Activated naive CD8-positive, alpha-beta T cell treated with anti-CD3 and anti-CD28 coated beads for 36 hours (primary cell): ENCODE measurements at regions not wholly inside any gene's neighbourhood (a gene's known extent, or its start where the extent isn't known, plus 50 kb on each side); places are given as distances from the start of the nearest gene placed in this dataset.
"Not testable (repeated sequence)": the region's sequence is repeated elsewhere in the genome, so short reads cannot be mapped to it uniquely, and the experiment has no call there.

Experiments used
- DNase-seq: peaks from one replicate; pipeline ENCODE4 v3.0.0; 2021
- H3K27ac Mint-ChIP-seq: one replicate; pipeline ENCODE4 v1.8.0; 2022; ENCODE audit warnings: mild to moderate bottlenecking, moderate library complexity, mixed read lengths
- H3K27me3 Mint-ChIP-seq: one replicate; pipeline ENCODE4 v1.8.0; 2022; ENCODE audit warnings: mild to moderate bottlenecking, mixed read lengths
- H3K36me3 Mint-ChIP-seq: one replicate; pipeline ENCODE4 v1.8.0; 2021; ENCODE audit warnings: mild to moderate bottlenecking, mixed read lengths
- H3K4me1 Mint-ChIP-seq: one replicate; pipeline ENCODE4 v1.8.0; 2021; ENCODE audit warnings: mixed read lengths
- H3K4me3 Mint-ChIP-seq: one replicate; pipeline ENCODE4 v1.8.0; 2022; ENCODE audit warnings: mild to moderate bottlenecking, moderate library complexity, mixed read lengths
- H3K9me3 Mint-ChIP-seq: one replicate; pipeline ENCODE4 v1.8.0; 2022; ENCODE audit warnings: mixed read lengths

DNA sequence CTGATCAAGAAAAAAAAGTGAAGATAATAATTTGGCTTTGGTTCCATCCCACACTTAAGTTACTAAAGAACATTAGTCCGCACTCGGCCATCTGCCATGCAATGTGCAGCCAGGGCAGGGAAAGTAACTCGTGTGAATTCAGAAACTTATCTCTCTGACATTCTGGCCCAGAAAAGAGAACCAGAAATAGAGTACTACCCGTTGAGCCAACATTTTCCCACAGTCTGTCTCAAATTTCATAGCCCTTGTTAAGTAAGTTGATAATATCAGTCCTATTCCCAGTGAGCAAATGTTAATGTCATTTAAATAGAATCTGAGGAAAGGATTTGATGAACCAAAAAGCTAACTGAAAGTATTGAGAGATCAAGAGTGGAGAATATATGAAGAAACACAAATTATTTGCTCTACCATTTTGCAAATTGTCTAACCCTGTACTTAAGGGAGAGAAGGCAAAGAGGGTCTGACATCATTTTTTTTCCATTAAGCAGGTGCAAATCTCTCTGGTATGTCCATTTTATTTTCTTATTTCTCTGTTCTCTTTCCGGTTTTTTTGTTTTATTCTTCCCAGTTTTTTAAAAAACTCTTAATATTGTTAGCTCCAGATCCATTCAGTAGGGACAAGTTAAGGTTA is 156.3 kb downstream of the NDFIP2 start:
- H3K4me1 Mint-ChIP-seq = no peaks in the 10 kb centered on the region
- peaks cover 6% of the 10 kb centered on the region for H3K27me3 Mint-ChIP-seq
- H3K27ac Mint-ChIP-seq = no peak overlapping the region
- H3K9me3 Mint-ChIP-seq = peaks cover 2% of the 10 kb centered on the region
- DNase-seq = no peak
- H3K36me3 Mint-ChIP-seq = no peaks in the 10 kb centered on the region
- no peak overlapping the region for H3K4me3 Mint-ChIP-seq

DNA sequence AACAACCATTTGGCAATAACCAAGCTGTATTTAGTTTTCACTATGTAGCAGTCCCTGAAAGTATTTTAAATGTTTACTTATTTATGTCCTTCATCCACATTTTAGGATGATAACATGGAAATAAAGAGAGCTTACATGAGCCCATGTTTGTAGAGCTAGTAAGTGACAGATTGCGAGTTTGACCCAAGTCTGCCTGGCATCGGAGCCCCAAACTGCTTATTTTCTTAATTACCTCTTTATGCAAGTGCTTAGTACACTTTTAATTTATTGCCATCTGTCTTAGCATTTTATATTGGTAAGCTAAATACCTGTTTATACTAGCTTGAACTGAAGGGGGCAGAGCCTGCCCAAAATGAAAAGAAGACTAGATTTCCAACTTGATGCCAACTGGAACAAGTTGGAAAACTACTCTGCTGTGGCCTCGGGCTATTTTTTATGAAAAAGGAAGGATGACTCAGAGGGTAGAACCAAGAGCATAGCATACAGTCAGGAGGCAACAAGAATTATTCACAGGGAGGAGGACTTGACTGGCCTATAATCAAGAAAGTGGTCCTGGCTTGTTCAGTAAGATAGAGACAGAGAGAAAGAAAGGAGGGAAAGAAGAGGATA is 150.2 kb downstream of the NDFIP2 start:
- Mint-ChIP-seq H3K9me3 (no peaks in the 10 kb centered on the region), H3K36me3 (no peaks in the 10 kb centered on the region), H3K27me3 (peaks cover 12% of the 10 kb centered on the region), H3K4me1 (no peaks in the 10 kb centered on the region), H3K4me3 (no peak overlapping the region), H3K27ac (no peak overlapping the region)
- DNase-seq = no peak

DNA sequence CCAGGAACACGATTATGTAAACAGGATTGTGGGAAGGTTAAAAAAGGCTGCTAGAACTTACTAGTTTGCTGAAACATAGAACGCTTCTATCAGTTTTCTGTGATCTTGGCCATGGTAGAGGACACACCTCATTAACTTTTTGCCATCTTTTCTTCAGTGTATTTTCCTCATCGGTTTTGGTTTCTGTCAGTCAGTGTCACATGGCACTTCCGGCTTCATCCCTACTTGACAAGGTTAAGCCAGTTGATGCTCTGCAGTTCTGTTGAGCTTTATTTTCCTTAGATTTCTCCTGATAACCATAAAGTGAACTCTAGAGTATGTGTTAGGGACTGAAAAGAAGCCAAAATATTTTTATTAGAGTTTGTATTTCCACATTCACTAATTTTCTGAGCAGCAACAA is 147.5 kb downstream of the NDFIP2 start:
- H3K36me3 Mint-ChIP-seq = no peaks in the 10 kb centered on the region
- no peaks in the 10 kb centered on the region for H3K4me1 Mint-ChIP-seq
- H3K27me3 Mint-ChIP-seq = peaks cover 18% of the 10 kb centered on the region
- no peak overlapping the region for H3K27ac Mint-ChIP-seq
- DNase-seq = no peak
- H3K4me3 Mint-ChIP-seq = no peak overlapping the region
- H3K9me3 Mint-ChIP-seq = no peaks in the 10 kb centered on the region

DNA sequence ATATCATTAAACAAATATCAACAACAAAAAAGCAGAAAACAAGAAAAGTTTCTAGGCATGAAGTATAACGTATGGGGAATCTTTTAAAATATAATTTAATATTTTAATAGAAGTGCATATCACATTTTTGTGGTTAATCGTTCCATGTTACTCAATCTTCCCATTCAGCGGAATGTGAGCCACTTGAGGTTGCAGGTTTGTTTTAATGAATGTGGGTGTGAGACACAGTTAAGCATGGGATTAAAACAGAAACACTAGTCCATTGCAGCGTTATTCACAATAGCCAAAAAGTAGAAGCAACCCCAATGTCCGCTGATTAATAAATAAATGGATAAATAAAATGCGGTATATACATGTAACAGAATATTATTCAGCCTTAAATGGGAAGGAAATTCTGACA is 146.0 kb downstream of the NDFIP2 start:
- Mint-ChIP-seq H3K9me3 (no peaks in the 10 kb centered on the region), H3K4me1 (no peaks in the 10 kb centered on the region), H3K27me3 (peaks cover 11% of the 10 kb centered on the region), H3K36me3 (no peaks in the 10 kb centered on the region), H3K27ac (no peak overlapping the region), H3K4me3 (no peak overlapping the region)
- no peak for DNase-seq

DNA sequence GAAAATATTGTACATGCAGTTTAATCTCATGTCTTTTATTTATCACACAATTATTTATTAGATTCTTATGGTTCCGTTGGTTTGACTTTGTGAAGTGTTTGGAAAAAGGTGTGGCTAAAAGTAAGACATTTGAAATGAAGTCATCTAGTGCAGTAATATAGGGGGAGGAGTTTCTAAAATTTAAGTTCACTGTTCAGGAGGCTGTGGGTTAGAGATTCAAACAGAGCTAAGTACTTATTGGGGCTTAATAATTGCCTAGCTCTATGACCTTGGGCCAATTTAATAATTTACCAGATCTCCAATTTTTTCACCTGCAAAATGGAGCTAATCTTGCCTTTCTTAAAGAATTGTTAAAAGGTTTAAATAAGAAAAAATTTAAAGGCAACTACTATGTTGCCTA is 144.6 kb downstream of the NDFIP2 start:
- no peak overlapping the region for H3K4me3 Mint-ChIP-seq
- H3K4me1 Mint-ChIP-seq = no peaks in the 10 kb centered on the region
- DNase-seq = no peak
- H3K36me3 Mint-ChIP-seq = no peaks in the 10 kb centered on the region
- H3K27me3 Mint-ChIP-seq = peaks cover 10% of the 10 kb centered on the region
- H3K27ac Mint-ChIP-seq = no peak overlapping the region
- H3K9me3 Mint-ChIP-seq = no peaks in the 10 kb centered on the region

DNA sequence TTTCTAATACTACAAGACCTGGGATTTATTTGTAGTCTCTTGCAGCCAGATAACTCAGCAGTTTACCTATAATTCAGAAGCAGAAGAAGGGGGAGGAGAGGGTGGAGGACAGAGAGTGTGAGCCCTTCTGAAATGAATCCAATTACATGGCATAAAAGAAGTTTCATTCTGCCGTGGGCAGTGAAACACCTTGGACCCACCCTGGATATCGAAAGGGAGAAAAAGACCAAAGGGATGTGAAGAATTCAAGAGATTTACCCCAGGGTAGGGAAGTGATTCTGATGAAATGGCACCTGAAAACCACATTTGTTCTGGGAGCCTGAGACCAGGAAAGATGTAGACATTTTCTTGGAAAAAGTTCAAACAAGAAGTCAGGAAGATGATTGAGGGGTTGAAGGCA is 140.9 kb downstream of the NDFIP2 start:
- DNase-seq = no peak
- Mint-ChIP-seq H3K36me3 (no peaks in the 10 kb centered on the region), H3K9me3 (no peaks in the 10 kb centered on the region), H3K27me3 (peaks cover 14% of the 10 kb centered on the region), H3K27ac (no peak overlapping the region), H3K4me3 (no peak overlapping the region), H3K4me1 (no peaks in the 10 kb centered on the region)

DNA sequence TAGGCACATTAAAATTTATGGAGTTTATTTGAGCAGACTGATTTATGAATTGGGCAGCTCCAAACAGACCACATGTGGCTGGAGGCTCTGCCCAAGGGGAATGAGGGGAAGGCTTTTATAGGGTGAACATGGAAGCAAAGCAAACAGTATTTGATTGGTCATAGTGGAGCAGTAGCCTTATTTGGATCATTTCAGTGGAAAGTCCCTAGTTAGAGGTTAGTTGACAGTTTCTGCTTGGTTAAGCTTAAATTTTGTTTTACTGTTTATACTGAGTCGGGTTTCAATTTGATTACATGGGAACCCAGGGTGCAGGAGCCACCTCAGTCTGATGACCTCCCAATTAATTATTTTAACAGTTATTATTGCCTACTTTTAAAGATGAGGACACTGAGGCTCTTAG is 140.5 kb downstream of the NDFIP2 start:
- H3K4me1 Mint-ChIP-seq = no peaks in the 10 kb centered on the region
- no peak overlapping the region for H3K4me3 Mint-ChIP-seq
- peaks cover 14% of the 10 kb centered on the region for H3K27me3 Mint-ChIP-seq
- no peaks in the 10 kb centered on the region for H3K36me3 Mint-ChIP-seq
- H3K27ac Mint-ChIP-seq = no peak overlapping the region
- H3K9me3 Mint-ChIP-seq = no peaks in the 10 kb centered on the region
- no peak for DNase-seq

DNA sequence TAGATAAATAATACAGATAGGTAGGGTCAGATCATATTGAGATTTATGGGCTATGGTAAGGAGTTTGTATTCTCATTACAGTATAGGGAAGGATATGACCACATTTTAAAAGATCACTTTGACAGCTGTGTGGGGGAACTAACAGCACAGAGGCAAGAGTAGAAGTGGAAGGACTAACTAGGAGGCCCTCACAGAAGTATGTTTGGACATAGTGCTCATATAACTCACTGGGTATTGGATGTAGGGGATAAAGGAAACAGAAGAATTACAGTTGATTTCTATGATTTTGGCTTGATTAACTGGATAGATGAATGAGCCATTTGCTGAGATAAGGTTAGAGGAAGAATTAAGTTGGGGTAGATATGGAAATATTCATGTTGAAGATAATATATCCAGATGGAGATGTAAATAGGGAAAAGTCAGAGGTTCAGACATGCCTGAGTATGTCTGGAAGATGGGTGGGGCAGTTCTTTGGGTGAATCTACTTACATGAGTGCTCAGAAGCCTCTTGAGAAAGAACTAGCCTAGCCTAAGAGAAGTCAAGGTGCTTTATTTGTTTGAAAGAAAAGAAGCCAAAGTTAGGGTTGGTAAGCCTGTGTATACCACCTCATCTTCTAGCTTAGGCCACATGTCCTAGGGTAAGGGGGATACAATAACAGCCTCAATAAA is 133.4 kb downstream of the NDFIP2 start:
- Mint-ChIP-seq H3K4me3 (no peak overlapping the region), H3K9me3 (no peaks in the 10 kb centered on the region), H3K4me1 (no peaks in the 10 kb centered on the region), H3K27ac (no peak overlapping the region), H3K27me3 (peaks cover 6% of the 10 kb centered on the region), H3K36me3 (no peaks in the 10 kb centered on the region)
- DNase-seq = no peak

DNA sequence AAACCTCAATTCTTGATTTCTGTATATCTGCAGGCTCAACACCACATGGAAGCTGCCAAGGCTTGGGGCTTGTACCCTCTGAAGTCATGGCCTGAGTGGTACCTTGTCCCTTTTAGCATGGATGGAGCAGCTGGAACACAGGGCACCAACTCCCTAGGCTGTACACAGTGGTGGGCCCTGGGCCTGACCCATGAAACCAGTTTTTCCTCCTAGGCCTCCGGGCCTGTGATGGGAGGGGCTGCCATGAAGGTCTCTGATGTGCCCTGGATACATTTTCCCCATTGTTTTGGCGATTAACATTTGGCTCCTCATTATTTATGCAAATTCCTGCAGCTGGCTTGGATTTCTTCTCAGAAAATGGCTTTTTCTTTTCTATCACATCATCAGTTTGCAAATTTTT is 131.6 kb downstream of the NDFIP2 start:
- peaks cover 13% of the 10 kb centered on the region for H3K27me3 Mint-ChIP-seq
- no peaks in the 10 kb centered on the region for H3K9me3 Mint-ChIP-seq
- H3K27ac Mint-ChIP-seq = no peak overlapping the region
- no peak overlapping the region for H3K4me3 Mint-ChIP-seq
- DNase-seq = no peak
- H3K4me1 Mint-ChIP-seq = no peaks in the 10 kb centered on the region
- no peaks in the 10 kb centered on the region for H3K36me3 Mint-ChIP-seq

DNA sequence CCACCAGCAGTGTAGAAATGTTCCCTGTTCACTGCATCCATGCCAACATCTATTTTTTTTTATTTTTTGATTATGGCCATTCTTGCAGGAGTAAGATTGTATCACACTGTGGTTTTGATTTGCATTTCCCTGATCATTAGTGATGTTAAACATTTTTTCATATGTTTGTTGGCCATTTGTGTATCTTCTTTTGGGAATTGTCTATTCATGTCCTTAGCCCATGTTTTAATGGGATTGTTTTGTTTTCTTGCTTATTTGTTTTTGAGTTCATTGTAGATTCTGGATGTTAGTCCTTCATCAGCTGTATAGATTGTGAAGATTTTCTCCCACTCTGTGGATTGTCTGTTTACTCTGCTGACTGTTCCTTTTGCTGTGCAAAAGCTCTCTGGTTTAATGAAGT is 126.9 kb downstream of the NDFIP2 start:
- not testable (repeated sequence) for H3K4me3 Mint-ChIP-seq, H3K9me3 Mint-ChIP-seq, H3K36me3 Mint-ChIP-seq, DNase-seq, H3K4me1 Mint-ChIP-seq, H3K27me3 Mint-ChIP-seq, H3K27ac Mint-ChIP-seq
